H1 (cell line): ENCODE measurements at regions not wholly inside any gene's neighbourhood (a gene's known extent, or its start where the extent isn't known, plus 50 kb on each side); places are given as distances from the start of the nearest gene placed in this dataset.

ENCODE experiments used
- CTCF ChIA-PET: fragments of 300-600 bp; sonication (Branson Sonifier 250); formaldehyde crosslinking; loops from one replicate; lab custom pipeline; 2021; ENCODE audit not compliant: partially characterized antibody; lab: Charles Lee
- POLR2A ChIA-PET: fragments of 300-600 bp; sonication (Branson Sonifier 250); formaldehyde crosslinking; loops from one replicate; lab custom pipeline; 2021; ENCODE audit warnings: inconsistent platforms; ENCODE audit not compliant: partially characterized antibody; lab: Charles Lee
- DNase-seq, 2 experiments: peaks; one replicate each; pipeline versions ENCODE4 v3.0.0 to v3.0.0-alpha.2; 2010 to 2022; ENCODE audit warnings: low spot score in 2 of 2, low read depth in 1 of 2, mixed read lengths in 1 of 2
- FAIRE-seq: peaks from 2 replicates; lab custom pipeline; 2011; peaks lifted over from hg19 to GRCh38; lab: Jason Lieb, UNC
- H2AFZ ChIP-seq: 2 replicates; pipeline ENCODE4 v1.8.1; 2012; ENCODE audit warnings: low read length, inconsistent platforms
- H2AK5ac ChIP-seq: 2 replicates; pipeline ENCODE4 v1.6.1; 2013; ENCODE audit warnings: low read depth, low read length
- H2BK120ac ChIP-seq: replicated peaks from 2 replicates; pipeline ENCODE3; 2013; ENCODE audit warnings: low read depth, low read length, inconsistent platforms
- H2BK12ac ChIP-seq: 2 replicates; pipeline ENCODE4 v1.6.1; 2013; ENCODE audit warnings: low read depth, low read length
- H2BK15ac ChIP-seq: 2 replicates; pipeline ENCODE4 v1.6.1; 2013; ENCODE audit warnings: low read length
- H2BK20ac ChIP-seq: 2 replicates; pipeline ENCODE4 v1.6.1; 2013; ENCODE audit warnings: low read length
- H2BK5ac ChIP-seq: 2 replicates; pipeline ENCODE4 v1.6.1; 2013; ENCODE audit warnings: low read depth, low read length
- H3K14ac ChIP-seq: 2 replicates; pipeline ENCODE4 v1.6.1; 2013; ENCODE audit warnings: inconsistent platforms; ENCODE audit not compliant: insufficient read length
- H3K18ac ChIP-seq: 2 replicates; pipeline ENCODE4 v1.6.1; 2013; ENCODE audit warnings: low read length; ENCODE audit errors: extremely low read depth
- H3K23ac ChIP-seq: 2 replicates; pipeline ENCODE4 v1.6.1; 2013; ENCODE audit warnings: inconsistent platforms; ENCODE audit not compliant: insufficient read length
- H3K23me2 ChIP-seq: 2 replicates; pipeline ENCODE4 v1.6.1; 2013; ENCODE audit warnings: low read depth, low read length
- H3K27ac ChIP-seq: 2 replicates; pipeline ENCODE4 v1.6.1; 2011; ENCODE audit warnings: low read depth, low read length, inconsistent platforms
- H3K27me3 ChIP-seq, 4 experiments: replicated peaks in 1 of 4; 1 replicate in 1 of 4; 2 replicates in 3 of 4; pipeline versions ENCODE4 v1.6.1 to v1.8.1; 2011 to 2013; ENCODE audit warnings: low read length in 3 of 4, mild to moderate bottlenecking in 3 of 4, inconsistent platforms in 2 of 4, mixed read lengths in 2 of 4, moderate library complexity in 1 of 4; ENCODE audit not compliant: control insufficient read depth in 3 of 4, insufficient read depth in 3 of 4; ENCODE audit errors: extremely low read depth in 1 of 4
- H3K36me3 ChIP-seq, 4 experiments: 2 replicates each; pipeline versions ENCODE4 v1.6.1 to v1.8.1; 2011 to 2013; ENCODE audit warnings: mild to moderate bottlenecking in 4 of 4, low read length in 3 of 4, moderate library complexity in 2 of 4, control low read depth in 1 of 4, inconsistent platforms in 1 of 4; ENCODE audit not compliant: insufficient read depth in 4 of 4, control insufficient read depth in 2 of 4
- H3K4ac ChIP-seq: replicated peaks from 2 replicates; pipeline ENCODE3; 2013; ENCODE audit warnings: low read length, low read depth, mixed read lengths, inconsistent platforms; ENCODE audit not compliant: insufficient read length
- H3K4me1 ChIP-seq, 4 experiments: replicated peaks in 1 of 4; 1 replicate in 1 of 4; 2 replicates in 3 of 4; pipeline versions ENCODE4 v1.6.1 to v1.8.1; 2011 to 2013; ENCODE audit warnings: low read length in 3 of 4, inconsistent platforms in 2 of 4, mixed read lengths in 1 of 4; ENCODE audit not compliant: insufficient read depth in 4 of 4, control insufficient read depth in 3 of 4
- H3K4me2 ChIP-seq, 2 experiments: 2 replicates each; pipeline versions ENCODE4 v1.6.1 to v1.8.1; 2011 to 2013; ENCODE audit warnings: low read depth in 2 of 2, low read length in 2 of 2, control low read depth in 1 of 2, inconsistent platforms in 1 of 2, mild to moderate bottlenecking in 1 of 2; ENCODE audit not compliant: insufficient read depth in 1 of 2
- H3K4me3 ChIP-seq, 4 experiments: fragments of 200-600, 300-600 bp in 1 of 4; sonication (generic), shearing (Covaris generic), sonication (Bioruptor Twin) in 1 of 4; 2 replicates each; pipeline versions ENCODE4 v1.5.1 to v1.8.1; 2011 to 2016; ENCODE audit warnings: low read length in 4 of 4, low read depth in 3 of 4, control low read depth in 2 of 4, inconsistent platforms in 2 of 4, mild to moderate bottlenecking in 2 of 4, mixed read lengths in 1 of 4, moderate library complexity in 1 of 4; ENCODE audit not compliant: insufficient read depth in 2 of 4; ENCODE audit errors: extremely low read depth in 1 of 4
- H3K56ac ChIP-seq: replicated peaks from 2 replicates; pipeline ENCODE3; 2013; ENCODE audit warnings: low read depth, mild to moderate bottlenecking, mixed read lengths, low read length, inconsistent platforms; ENCODE audit not compliant: insufficient read length
- H3K79me1 ChIP-seq: 2 replicates; pipeline ENCODE4 v1.6.1; 2013; ENCODE audit warnings: low read depth, low read length, control low read depth
- H3K79me2 ChIP-seq, 2 experiments: 2 replicates each; pipeline versions ENCODE4 v1.6.1 to v1.8.1; 2012 to 2013; ENCODE audit warnings: low read length in 2 of 2, mild to moderate bottlenecking in 2 of 2, inconsistent platforms in 1 of 2; ENCODE audit not compliant: insufficient read depth in 2 of 2, control insufficient read depth in 1 of 2
- H3K9ac ChIP-seq, 4 experiments: replicated peaks in 1 of 4; 1 replicate in 1 of 4; 2 replicates in 3 of 4; pipeline versions ENCODE4 v1.6.1 to v1.8.1; 2011 to 2013; ENCODE audit warnings: low read depth in 3 of 4, low read length in 3 of 4, control low read depth in 2 of 4, mild to moderate bottlenecking in 2 of 4, moderate library complexity in 2 of 4, inconsistent platforms in 1 of 4; ENCODE audit errors: extremely low read depth in 1 of 4
- H3K9me3 ChIP-seq, 2 experiments: 2 replicates each; pipeline versions ENCODE4 v1.6.1 to v1.8.1; 2012 to 2013; ENCODE audit warnings: mild to moderate bottlenecking in 2 of 2, moderate library complexity in 2 of 2, control low read depth in 1 of 2, inconsistent platforms in 1 of 2, low read depth in 1 of 2, low read length in 1 of 2, mixed read lengths in 1 of 2; ENCODE audit not compliant: insufficient read depth in 2 of 2
- H4K20me1 ChIP-seq, 2 experiments: replicated peaks in 1 of 2; 2 replicates each; pipeline versions ENCODE3 to v1.8.1; 2011 to 2013; ENCODE audit warnings: inconsistent platforms in 2 of 2, low read length in 2 of 2, mild to moderate bottlenecking in 1 of 2; ENCODE audit not compliant: insufficient read depth in 2 of 2, control insufficient read depth in 1 of 2
- H4K5ac ChIP-seq: 2 replicates; pipeline ENCODE4 v1.6.1; 2013; ENCODE audit warnings: low read length, low read depth, mixed read lengths, inconsistent platforms; ENCODE audit not compliant: insufficient read length
- H4K8ac ChIP-seq: 2 replicates; pipeline ENCODE4 v1.8.0; 2013; ENCODE audit warnings: mild to moderate bottlenecking, moderate library complexity, low read length, inconsistent platforms; ENCODE audit not compliant: insufficient read depth; ENCODE audit errors: extremely low read depth
- H4K91ac ChIP-seq: replicated peaks from 2 replicates; pipeline ENCODE3; 2013; ENCODE audit warnings: low read length, mixed read lengths, inconsistent platforms; ENCODE audit not compliant: insufficient read length
- EP300 ChIP-seq, 2 experiments: IDR thresholded peaks; 1 replicate in 1 of 2; 2 replicates in 1 of 2; pipeline ENCODE4 v1.6.1; 2011 to 2012; ENCODE audit warnings: low read depth in 2 of 2, low read length in 2 of 2, mild to moderate bottlenecking in 2 of 2, borderline replicate concordance in 1 of 2, inconsistent platforms in 1 of 2, moderate library complexity in 1 of 2
- POLR2A ChIP-seq, 2 experiments: IDR thresholded peaks; 1 replicate in 1 of 2; 2 replicates in 1 of 2; pipeline ENCODE4 v1.6.1; 2011; ENCODE audit warnings: low read depth in 2 of 2, low read length in 2 of 2, mild to moderate bottlenecking in 2 of 2; ENCODE audit errors: control extremely low read depth in 1 of 2
- RFX5 ChIP-seq: IDR thresholded peaks from 2 replicates; pipeline ENCODE4 v1.6.1; 2011; ENCODE audit warnings: low read depth, low read length, improper control_type of control experiment, borderline replicate concordance
- SP1 ChIP-seq: IDR thresholded peaks from 2 replicates; pipeline ENCODE4 v1.6.1; 2011; ENCODE audit warnings: low read depth, low read length
- SP4 ChIP-seq: IDR thresholded peaks from 2 replicates; pipeline ENCODE4 v1.6.1; 2012; ENCODE audit warnings: low read length, inconsistent platforms
- TCF12 ChIP-seq: IDR thresholded peaks from 2 replicates; pipeline ENCODE4 v1.6.1; 2011; ENCODE audit warnings: low read depth, mild to moderate bottlenecking, low read length
- WGBS, 2 experiments: shearing (Covaris generic) in 1 of 2; methylation state at CpG; one replicate each; pipeline versions ENCODE4 v1.1.6 to v1.1.7; 2013 to 2015; ENCODE audit warnings: low lambda C conversion rate in 2 of 2, mixed read lengths in 2 of 2, inconsistent platforms in 1 of 2, low coverage in 1 of 2, missing lambda C conversion rate in 1 of 2; ENCODE audit not compliant: insufficient replicate concordance in 2 of 2, insufficient coverage in 1 of 2, insufficient read length in 1 of 2; ENCODE audit errors: extremely low coverage in 1 of 2, missing lambda C conversion rate in 1 of 2; 5-methylcytosine and 5-hydroxymethylcytosine counted together
- TF ChIP-seq, protein P1 (sequence below): IDR thresholded peaks from 2 replicates; pipeline ENCODE4 v1.6.1; 2012; ENCODE audit warnings: low read length, inconsistent platforms

DNA sequence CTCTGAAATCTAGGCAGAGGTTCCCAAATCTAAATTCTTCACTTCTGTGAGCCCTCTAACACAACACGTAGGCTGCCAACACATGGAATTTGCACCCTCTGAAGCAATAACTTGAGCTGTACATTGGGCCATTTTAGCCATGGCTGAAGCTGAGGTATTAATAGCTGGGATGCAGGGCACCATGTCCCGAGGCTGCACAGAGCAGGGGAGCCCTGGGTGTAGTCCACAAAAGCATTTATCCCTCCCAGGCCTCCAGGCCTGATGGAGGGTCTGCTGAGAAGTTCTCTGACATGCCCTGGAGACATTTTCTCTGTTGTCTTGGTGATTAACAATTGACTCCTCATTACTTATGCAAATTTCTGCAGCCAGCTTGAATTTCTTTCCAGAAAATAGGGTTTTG, 127.9 kb downstream of the PABPC4L start:
- Histone ChIP-seq H2BK5ac (no peak overlapping the region), H3K27ac (no peak overlapping the region), H3K27me3 (no peaks in the 10 kb centered on the region), H3K79me1 (no peaks in the 10 kb centered on the region), H3K56ac (no peak overlapping the region), H2BK12ac (no peak overlapping the region), H4K20me1 (no peaks in the 10 kb centered on the region), H2BK20ac (no peak overlapping the region), H3K4me2 (no peak overlapping the region), H2AFZ (no peak overlapping the region), H3K9ac (no peak overlapping the region), H3K14ac (no peak overlapping the region), H3K23me2 (no peaks in the 10 kb centered on the region), H3K36me3 (no peaks in the 10 kb centered on the region), H3K4me3 (no peak overlapping the region), H4K91ac (no peak overlapping the region), H2BK120ac (no peak overlapping the region), H2AK5ac (no peak overlapping the region), H4K8ac (no peak overlapping the region), H3K4ac (no peak overlapping the region), H3K4me1 (no peaks in the 10 kb centered on the region), H3K23ac (no peak overlapping the region), H2BK15ac (no peak overlapping the region), H3K18ac (no peak overlapping the region), H3K79me2 (no peaks in the 10 kb centered on the region), H4K5ac (no peak overlapping the region), H3K9me3 (no peaks in the 10 kb centered on the region)
- POLR2A ChIA-PET, result no interaction called here
- TF ChIP-seq SP1 (no peak), TCF12 (no peak), SP4 (no peak), POLR2A (IDR thresholded peaks at IDR 0.05; ENCODE audit: control extremely low read depth in 1 of 2, low read depth in 2 of 2, low read length in 2 of 2) (no peak), EP300 (IDR thresholded peaks at IDR 0.05; ENCODE audit: borderline replicate concordance in 1 of 2, low read depth in 2 of 2, low read length in 2 of 2) (no peak), RFX5 (no peak)
- TF ChIP-seq, protein P1, sequence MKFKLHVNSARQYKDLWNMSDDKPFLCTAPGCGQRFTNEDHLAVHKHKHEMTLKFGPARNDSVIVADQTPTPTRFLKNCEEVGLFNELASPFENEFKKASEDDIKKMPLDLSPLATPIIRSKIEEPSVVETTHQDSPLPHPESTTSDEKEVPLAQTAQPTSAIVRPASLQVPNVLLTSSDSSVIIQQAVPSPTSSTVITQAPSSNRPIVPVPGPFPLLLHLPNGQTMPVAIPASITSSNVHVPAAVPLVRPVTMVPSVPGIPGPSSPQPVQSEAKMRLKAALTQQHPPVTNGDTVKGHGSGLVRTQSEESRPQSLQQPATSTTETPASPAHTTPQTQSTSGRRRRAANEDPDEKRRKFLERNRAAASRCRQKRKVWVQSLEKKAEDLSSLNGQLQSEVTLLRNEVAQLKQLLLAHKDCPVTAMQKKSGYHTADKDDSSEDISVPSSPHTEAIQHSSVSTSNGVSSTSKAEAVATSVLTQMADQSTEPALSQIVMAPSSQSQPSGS, result no peak
- CTCF ChIA-PET, result no interaction called here
- DNase-seq (no peak), FAIRE-seq (no peak)
- 92% methylated on average over 2 of the region's 2 CpGs; no CpG with 5 or more reads in 1 of the 2 experiments for WGBS, 2 experiments
